ENCODE measurements at regions not wholly inside any gene's neighbourhood (a gene's known extent, or its start where the extent isn't known, plus 50 kb on each side); places are given as distances from the start of the nearest gene placed in this dataset.
"Not testable (repeated sequence)": the region's sequence is repeated elsewhere in the genome, so short reads cannot be mapped to it uniquely, and the experiment has no call there.

DNA sequence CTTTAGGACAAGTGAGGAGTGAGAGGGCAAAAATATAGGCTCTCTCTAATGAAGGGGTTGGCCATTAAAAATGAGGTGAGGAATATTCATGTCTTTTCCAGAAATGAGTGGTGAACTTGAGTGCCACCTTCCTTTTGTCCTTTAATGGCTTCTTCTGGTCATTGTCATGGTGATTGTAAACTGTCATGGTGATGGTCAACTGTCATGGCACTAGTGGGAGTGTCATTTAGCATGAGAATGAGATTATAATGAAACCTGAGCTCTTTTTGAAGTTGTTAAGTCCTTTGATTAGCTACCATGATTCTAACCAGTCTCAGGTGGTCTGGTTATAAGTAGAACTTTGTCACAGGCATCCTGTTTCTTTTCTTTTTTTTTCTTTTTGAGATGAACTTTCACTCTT is 524.4 kb downstream of the NEBL start (continued):
- no peak for TF ChIP-seq AFF4 (CRISPR knock-in tag; IDR thresholded peaks at IDR 0.05; ENCODE audit: borderline replicate concordance)
- TF ChIP-seq, protein P1, sequence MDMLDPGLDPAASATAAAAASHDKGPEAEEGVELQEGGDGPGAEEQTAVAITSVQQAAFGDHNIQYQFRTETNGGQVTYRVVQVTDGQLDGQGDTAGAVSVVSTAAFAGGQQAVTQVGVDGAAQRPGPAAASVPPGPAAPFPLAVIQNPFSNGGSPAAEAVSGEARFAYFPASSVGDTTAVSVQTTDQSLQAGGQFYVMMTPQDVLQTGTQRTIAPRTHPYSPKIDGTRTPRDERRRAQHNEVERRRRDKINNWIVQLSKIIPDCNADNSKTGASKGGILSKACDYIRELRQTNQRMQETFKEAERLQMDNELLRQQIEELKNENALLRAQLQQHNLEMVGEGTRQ (CRISPR knock-in tag; IDR thresholded peaks at IDR 0.05) = no peak
- TF ChIP-seq KAT7 (CRISPR knock-in tag; IDR thresholded peaks at IDR 0.05; ENCODE audit: borderline replicate concordance) = no peak

- Mint-ChIP-seq H3K4me1 (peaks cover 68% of the 10 kb centered on the region), H3K27ac (peak overlapping the region; percentile 99), H3K4me3 (peak overlapping the region; percentile 66), H3K36me3 (peaks cover 51% of the 10 kb centered on the region), H3K9me3 (peaks cover 50% of the 10 kb centered on the region)
- TF ChIP-seq ZBTB21 (CRISPR knock-in tag; IDR thresholded peaks at IDR 0.05; ENCODE audit: borderline replicate concordance) (0 out of 2 replicates have a peak, but pooled peaks have one; percentile 45), AR (CRISPR knock-in tag; IDR thresholded peaks at IDR 0.05) (0 out of 2 replicates have a peak, but pooled peaks have one; percentile 17), FOXK1 (CRISPR knock-in tag; IDR thresholded peaks at IDR 0.05) (0 out of 2 replicates have a peak, but pooled peaks have one; percentile 21), ZNF671 (CRISPR knock-in tag; IDR thresholded peaks at IDR 0.05) (peak; percentile 49; the same call in 1 of the 2 replicates), TEAD1 (CRISPR knock-in tag; IDR thresholded peaks at IDR 0.05) (peak; percentile 88; the same call in 1 of the 2 replicates), ZNF281 (CRISPR knock-in tag; IDR thresholded peaks at IDR 0.05) (peak; percentile 62; the same call in 1 of the 2 replicates), ETV6 (CRISPR knock-in tag; IDR thresholded peaks at IDR 0.05) (0 out of 2 replicates have a peak, but pooled peaks have one; percentile 34), TEAD4 (CRISPR knock-in tag; IDR thresholded peaks at IDR 0.05) (0 out of 2 replicates have a peak, but pooled peaks have one; percentile 16), ZNF416 (CRISPR knock-in tag; IDR thresholded peaks at IDR 0.05) (peak; percentile 40; the same call in 1 of the 2 replicates)
- ChIA-PET CTCF (interaction anchor here (0.9 kb wide), 1 partner anchor 90 kb away, joined by 3 read pairs; no protein-coding TSS in a partner anchor), POLR2A (interaction anchor here (1.7 kb wide), 1 partner anchor 543 kb away, joined by 5 read pairs; no protein-coding TSS in a partner anchor)
- H3K27me3 Mint-ChIP-seq (ENCODE audit: low read depth) = not testable (repeated sequence)
- ATAC-seq (peak; percentile 52), DNase-seq (ENCODE audit: low spot score) (peak; percentile 34)
These were observed 526.1 kb downstream of the NEBL start for GRCh38 chr10:20370977-20371533.

Measured in WTC11 (cell line).